ENCODE measurements at regions not wholly inside any gene's neighbourhood (a gene's known extent, or its start where the extent isn't known, plus 50 kb on each side); places are given as distances from the start of the nearest gene placed in this dataset.
"Not testable (repeated sequence)": the region's sequence is repeated elsewhere in the genome, so short reads cannot be mapped to it uniquely, and the experiment has no call there.

DNA sequence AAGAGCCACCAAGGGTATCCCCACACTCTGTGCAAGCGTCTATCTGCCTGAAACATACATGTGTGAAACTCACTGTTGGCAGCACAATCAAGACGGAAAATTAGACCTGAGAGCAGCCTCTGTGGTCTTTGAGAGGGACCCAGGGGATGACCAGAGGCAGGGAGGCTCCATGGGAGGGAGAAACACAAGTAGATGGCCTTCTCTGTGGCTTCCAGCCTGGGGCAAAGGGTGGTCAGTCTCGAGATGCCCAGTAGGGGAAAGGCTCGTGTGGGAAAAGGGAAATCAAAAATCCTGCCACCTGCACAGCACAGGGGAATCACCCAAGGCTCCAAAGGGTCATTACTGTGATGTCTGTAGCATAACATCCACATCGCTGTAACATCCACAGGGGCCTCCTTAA is 823.3 kb downstream of the KCNJ18 start:
- H3K27me3 Mint-ChIP-seq (ENCODE audit: low read depth) = no peaks in the 10 kb centered on the region
- peaks cover 2% of the 10 kb centered on the region for H3K9me3 Mint-ChIP-seq
- no peak for TF ChIP-seq CTCF (conservative IDR thresholded peaks at IDR 0.05)
- H3K4me3 Mint-ChIP-seq = no peak overlapping the region
- H3K27ac Mint-ChIP-seq (ENCODE audit: unreplicated experiment) = no peak overlapping the region
- no peak for DNase-seq (ENCODE audit: low read depth, low spot score)
- no peaks in the 10 kb centered on the region for H3K4me1 Mint-ChIP-seq
- peaks cover 7% of the 10 kb centered on the region for H3K36me3 Mint-ChIP-seq (ENCODE audit: low read depth)

- no peak for DNase-seq (ENCODE audit: low read depth, low spot score)
- H3K36me3 Mint-ChIP-seq (ENCODE audit: low read depth) = no peaks in the 10 kb centered on the region
- no peak overlapping the region for H3K27ac Mint-ChIP-seq (ENCODE audit: unreplicated experiment)
- peaks cover 2% of the 10 kb centered on the region for H3K9me3 Mint-ChIP-seq
- no peak overlapping the region for H3K4me3 Mint-ChIP-seq
- no peak for TF ChIP-seq CTCF (conservative IDR thresholded peaks at IDR 0.05)
- H3K27me3 Mint-ChIP-seq (ENCODE audit: low read depth) = no peaks in the 10 kb centered on the region
- no peaks in the 10 kb centered on the region for H3K4me1 Mint-ChIP-seq
Observed at GRCh38 chr17:22516861-22517636, 824.7 kb downstream of the KCNJ18 start.

GRCh38 chr17:22517716-22518115 is 825.4 kb downstream of the KCNJ18 start:
- no peak for DNase-seq (ENCODE audit: low read depth, low spot score)
- Mint-ChIP-seq H3K9me3 (peaks cover 2% of the 10 kb centered on the region), H3K27ac (ENCODE audit: unreplicated experiment) (no peak overlapping the region), H3K36me3 (ENCODE audit: low read depth) (no peaks in the 10 kb centered on the region), H3K4me3 (no peak overlapping the region), H3K27me3 (ENCODE audit: low read depth) (no peaks in the 10 kb centered on the region), H3K4me1 (no peaks in the 10 kb centered on the region)
- TF ChIP-seq CTCF (conservative IDR thresholded peaks at IDR 0.05) = no peak

DNA sequence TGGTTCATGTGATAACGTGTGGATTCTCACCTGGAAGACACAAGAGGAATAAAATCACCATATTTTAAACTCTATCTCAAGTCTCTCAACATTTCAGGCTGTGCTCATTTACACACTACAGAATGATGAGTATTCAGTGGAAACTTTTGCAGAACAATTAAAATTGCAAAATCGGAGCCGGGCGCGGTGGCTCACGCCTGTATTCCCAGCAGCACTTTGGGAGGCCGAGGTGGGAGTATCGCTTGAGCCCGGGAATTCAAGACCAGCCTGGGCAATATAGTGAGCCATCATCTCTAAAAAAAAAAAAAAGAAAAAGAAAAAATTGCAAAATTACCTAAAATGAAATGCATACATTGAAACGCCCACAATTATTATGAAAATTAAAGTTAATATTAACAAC is 825.9 kb downstream of the KCNJ18 start:
- no peak for TF ChIP-seq CTCF (conservative IDR thresholded peaks at IDR 0.05)
- no peak for DNase-seq (ENCODE audit: low read depth, low spot score)
- Mint-ChIP-seq H3K27me3 (ENCODE audit: low read depth) (no peaks in the 10 kb centered on the region), H3K4me3 (no peak overlapping the region), H3K9me3 (peaks cover 2% of the 10 kb centered on the region), H3K27ac (ENCODE audit: unreplicated experiment) (no peak overlapping the region), H3K36me3 (ENCODE audit: low read depth) (no peaks in the 10 kb centered on the region), H3K4me1 (no peaks in the 10 kb centered on the region)

- not testable (repeated sequence) for H3K27ac Mint-ChIP-seq (ENCODE audit: unreplicated experiment); H3K9me3 Mint-ChIP-seq; H3K36me3 Mint-ChIP-seq (ENCODE audit: low read depth); H3K27me3 Mint-ChIP-seq (ENCODE audit: low read depth); H3K4me3 Mint-ChIP-seq; DNase-seq (ENCODE audit: low read depth, low spot score); H3K4me1 Mint-ChIP-seq
Observed at GRCh38 chr17:22548873-22549272, 856.5 kb downstream of the KCNJ18 start.

- not testable (repeated sequence) for H3K27me3 Mint-ChIP-seq (ENCODE audit: low read depth); DNase-seq (ENCODE audit: low read depth, low spot score); H3K9me3 Mint-ChIP-seq; H3K4me1 Mint-ChIP-seq; H3K36me3 Mint-ChIP-seq (ENCODE audit: low read depth); H3K4me3 Mint-ChIP-seq; H3K27ac Mint-ChIP-seq (ENCODE audit: unreplicated experiment)
Observed at GRCh38 chr17:22551695-22552415, 859.5 kb downstream of the KCNJ18 start.

All from neural crest cell (in vitro differentiated cells).